DMS79 (cell line): ENCODE measurements at regions not wholly inside any gene's neighbourhood (a gene's known extent, or its start where the extent isn't known, plus 50 kb on each side); places are given as distances from the start of the nearest gene placed in this dataset.

Experiments
- DNase-seq: peaks from one replicate; lab custom pipeline; 2025; lab: John Stamatoyannopoulos, UW

DNA sequence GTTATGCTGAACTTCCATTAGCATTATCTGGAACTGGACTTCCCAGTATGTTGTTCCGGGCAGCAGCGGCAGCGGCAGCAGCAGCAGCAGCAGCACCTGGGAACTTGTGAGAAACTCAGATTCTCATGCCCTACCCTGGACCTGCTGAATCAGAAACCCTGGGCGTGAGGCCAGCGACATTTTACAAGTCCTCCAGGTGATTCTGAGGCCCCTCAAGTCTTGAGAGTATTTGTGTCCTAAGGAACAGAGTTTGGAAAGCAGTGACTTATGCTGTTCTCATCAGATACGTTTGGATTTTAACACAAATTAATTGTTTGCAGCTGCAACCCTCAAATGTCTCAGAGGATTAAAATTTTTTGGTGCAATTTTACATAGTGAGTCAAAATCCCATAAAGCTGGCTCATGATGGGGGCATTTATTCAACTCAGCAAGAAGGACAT lies 157.2 kb upstream of the KAZN start:
- peak; percentile 80 for DNase-seq

DNA sequence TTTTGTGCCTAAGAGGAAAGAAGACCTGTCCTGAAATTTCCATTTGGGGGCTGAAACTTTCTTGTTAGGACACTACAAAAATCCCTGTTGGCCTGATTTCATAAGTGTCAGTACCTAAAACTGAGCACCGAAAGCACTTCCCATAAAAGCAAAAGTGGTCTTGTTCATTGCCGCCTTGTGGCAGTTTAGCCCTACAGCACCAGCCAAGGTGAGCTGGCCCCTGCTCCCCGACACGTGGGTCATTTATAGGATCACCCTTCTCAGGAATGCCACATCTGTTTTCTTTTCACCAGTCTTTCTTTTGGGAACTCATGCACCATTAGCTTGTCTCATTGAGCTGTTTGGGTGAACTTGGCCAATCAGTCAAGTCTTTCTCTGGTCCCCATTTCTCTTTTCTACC lies 155.8 kb upstream of the KAZN start:
- no peak for DNase-seq

DNA sequence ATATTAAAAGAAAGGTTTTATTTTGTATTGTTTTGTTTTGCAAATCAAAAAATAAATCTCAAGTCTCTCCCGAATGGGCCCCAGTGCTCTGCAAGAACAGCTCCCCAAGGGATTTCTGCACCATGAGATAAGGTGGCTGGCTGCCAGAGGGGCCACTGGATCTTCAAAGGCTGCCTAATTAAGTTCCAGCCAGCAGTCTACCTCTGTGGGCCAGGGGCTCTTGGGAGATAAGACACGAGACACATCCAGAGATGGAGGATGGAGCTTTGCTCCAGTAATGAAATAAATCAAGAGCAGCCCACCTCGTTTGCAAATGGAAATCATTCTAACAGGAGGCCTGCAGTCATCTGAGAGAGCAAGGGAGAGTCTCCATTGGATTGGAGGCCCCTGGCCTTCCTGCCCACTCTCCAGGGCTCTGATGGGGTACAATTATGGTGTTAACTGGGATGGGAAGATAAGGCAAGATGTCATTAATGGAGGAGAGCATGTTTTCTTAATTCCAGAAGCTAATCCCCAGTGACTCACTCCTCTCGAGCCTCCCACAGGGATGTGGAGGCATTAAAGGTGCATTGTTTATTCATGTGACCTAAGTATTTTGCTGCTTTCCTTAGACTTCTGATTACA lies 155.2 kb upstream of the KAZN start:
- DNase-seq = no peak

DNA sequence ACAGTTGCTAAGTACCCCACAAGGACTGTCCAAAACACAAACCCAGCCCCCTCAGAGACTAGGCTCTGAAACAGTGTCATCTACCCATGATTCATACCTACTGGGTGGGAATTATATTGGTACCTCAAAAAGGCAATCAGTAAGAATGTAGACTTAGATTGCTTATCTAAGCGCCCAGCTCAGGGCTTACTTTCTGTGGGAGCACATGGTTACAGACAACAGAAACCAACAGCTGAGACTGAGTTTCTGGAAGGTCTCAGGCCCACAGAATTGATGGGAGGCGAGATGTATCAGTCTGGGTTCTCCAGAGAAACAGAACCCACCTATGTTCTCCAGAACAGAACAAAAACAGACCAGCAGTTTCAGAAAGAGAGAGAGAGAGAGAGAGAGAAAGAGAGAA lies 147.3 kb upstream of the KAZN start:
- DNase-seq = no peak

DNA sequence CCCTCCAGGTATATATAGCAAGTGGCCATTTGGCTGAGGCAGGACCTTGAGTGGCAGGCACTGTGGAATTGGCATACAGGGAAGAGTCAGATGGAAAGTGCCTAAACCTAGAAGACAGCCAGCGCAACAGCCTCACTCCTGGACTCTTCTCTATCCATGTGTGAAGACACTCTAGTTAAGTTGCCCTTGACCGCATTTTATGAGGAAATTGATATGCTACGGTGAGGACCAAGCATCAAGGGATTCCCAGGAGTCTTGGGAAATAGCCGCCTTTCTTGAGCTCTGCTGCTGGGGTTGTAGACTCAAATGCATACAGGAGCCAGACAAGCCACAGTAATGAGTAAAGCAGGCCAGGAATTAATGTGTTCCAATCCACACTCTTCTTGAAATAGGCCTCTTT lies 145.9 kb upstream of the KAZN start:
- peak; percentile 91 for DNase-seq

DNA sequence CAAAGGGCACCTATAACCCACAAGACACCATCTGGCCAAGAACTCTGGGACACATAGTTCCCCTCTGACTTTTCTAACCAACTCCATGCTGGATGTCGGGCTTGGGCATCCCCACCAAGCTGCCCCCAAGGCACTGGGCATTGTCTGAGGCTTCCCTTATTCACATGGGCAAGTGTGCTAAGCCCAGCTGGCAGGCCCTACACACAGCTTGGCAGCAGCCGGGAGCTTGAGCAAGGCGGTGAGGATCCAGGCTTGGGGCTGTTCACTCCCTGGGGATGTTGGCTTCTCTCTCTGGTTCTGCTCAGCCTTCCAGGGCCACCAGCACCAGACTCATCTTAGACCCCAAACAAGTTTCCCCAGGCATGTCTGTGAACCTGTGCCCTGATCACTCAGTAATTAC lies 138.3 kb upstream of the KAZN start:
- no peak for DNase-seq

DNA sequence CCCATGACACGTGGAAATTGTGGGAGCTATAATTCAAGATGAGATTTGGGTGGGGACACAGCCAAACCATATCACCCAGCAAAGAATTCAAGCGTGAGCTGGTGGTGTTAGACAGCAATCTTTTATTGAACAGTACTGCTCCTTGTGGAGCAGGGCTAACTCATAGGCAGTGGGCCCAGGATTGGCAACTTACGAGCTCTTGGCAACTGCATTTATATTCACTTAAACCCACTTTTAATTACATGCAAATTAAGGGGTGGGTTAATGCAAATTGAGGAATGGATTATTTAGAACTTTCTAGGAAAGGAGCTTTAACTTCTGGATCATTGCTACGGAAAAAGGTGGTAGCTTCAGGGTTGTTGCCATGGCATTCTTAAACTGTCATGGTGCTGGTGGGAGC lies 135.6 kb upstream of the KAZN start:
- no peak for DNase-seq

DNA sequence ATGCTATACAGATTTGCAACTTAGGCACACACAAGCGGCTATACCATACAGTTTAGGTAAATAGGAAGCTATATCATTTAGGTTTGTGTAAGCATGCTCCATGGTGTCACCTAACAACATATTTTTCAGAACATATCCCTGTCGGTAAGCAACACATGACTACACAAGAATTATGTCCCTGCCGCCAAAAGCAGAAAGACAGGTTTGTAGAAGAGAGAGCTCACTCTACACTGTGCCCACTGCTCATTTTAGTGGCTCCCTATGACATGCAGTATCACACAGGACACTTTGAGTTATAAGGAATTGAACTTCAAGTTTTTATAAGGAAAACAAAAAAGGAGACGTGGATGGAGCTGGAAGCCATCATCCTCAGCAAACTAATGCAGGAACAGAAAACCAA lies 132.5 kb upstream of the KAZN start:
- no peak for DNase-seq

DNA sequence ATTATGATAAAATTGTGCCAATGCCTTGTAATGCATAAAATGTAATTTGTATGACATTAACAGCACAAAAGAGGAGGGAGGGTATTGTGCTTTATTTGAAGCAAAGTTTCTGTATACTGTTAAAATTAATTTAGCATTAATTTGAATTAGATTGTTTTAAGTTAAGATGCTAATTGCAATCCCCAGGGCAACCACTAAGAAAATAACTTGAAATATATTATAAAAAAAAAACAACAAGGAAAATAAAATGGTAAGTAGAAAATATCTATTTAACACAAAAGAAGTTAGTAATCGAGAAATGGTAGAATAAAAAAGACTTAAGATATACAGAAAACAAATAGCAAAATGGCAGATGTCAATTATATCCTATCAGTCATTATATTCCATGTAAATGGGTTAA lies 131.4 kb upstream of the KAZN start:
- no peak for DNase-seq

DNA sequence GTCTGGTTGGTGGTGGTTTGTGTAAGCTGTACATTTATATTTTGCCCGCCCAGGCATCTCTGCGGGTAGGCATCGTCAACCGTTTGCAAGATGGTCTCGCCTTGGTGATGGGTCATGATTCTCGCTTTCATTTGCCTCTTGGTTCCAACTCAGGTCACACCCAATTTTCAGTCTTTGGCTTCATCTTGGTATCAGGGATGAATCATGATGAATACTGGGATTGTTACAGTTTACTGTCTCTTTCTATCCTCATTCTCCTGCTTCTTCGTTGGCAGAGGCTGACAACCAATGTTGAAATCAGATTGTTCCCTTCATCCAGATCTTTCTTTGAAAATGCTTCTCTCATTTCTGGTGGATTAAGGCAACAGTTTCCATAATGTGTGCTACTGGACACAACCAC lies 129.7 kb upstream of the KAZN start:
- no peak for DNase-seq

DNA sequence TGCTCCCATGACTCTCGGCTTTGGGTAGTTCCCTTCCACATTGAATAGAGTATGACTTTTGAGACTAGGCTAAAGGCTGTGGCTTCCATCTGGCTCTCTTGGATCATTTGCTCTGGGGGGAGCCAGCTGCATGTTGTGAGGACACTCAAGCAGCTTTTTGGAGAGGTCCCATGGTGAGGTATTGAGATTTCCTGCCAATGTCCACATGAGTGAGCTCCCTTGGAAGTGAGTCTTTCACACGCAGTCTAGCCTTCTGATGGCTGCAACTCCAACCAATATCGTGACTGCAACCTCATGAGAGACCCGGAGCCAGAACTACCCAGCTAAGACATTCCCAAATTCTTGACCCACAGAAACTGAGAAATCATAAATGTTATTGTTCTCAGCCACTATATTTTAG lies 127.7 kb upstream of the KAZN start:
- DNase-seq = no peak

DNA sequence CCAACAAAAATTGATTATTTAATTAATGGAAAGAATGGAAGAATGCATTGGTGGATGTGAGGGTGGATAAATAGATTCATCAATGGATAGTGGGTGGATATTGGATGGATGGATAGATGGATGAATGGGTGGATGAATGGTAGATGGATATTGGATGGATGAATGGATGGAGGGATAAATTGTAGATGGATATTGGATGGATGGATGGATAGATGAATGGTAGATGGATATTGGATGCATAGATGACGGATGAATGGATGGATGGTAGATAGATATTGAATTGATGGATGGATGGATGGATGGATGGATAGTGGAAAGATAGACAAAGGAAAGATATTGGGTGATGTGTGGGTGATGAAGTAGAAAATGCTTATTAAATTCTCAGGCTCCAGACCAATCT lies 123.6 kb upstream of the KAZN start:
- DNase-seq = no peak

DNA sequence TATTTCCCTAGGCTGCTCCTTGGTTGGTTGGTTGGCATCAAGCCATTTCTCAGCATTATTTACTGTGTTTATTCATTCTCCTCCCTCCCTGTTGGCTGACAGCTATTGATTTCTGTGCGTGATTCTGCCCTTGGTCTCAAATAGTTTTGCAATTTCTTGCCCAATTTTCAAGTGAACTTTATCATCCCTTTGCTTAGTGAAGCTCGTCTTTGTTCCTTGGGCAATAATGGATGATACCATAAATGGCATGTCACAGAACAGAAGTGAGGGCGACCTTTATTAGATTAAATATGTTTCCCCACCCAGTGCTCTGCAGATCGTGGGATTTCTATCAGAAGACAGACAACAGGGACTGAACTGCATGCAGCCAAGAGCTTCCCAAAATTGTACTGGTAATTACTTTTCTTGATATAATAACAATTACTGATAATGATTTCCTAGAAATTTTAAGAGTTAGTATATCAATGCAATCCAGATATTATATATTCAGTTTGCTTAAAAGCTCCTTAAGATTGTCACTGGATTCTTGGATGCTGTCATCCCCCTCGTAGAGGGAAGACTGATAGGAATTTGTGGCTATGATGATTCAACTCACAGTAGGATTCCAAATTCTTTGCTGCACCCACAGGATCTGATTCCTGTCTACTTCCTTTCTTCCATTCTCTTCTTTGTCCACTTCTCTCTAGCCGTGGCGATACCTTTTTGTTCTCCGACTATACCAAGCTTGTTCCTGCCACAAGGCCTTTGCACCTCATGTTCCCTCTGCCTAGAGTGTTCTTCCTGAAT lies 122.1 kb upstream of the KAZN start:
- no peak for DNase-seq

DNA sequence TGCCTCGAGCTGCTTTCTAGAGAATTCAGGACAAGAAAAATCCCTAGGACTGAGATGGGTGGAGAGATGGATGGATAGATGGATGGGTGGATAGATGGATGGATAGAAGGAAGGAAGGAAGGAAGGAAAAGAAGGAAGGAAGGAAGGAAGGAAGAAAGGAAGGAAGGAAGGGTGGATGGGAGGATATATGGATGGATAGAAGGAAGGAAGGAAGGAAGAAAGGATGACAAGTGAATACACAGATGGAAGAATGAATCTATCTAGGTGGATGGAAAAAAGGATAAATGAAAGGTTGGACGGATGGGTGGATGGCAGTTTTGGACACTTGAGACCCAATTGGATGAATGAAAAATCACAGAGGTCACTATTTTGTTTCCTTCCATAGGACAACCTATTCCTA lies 120.4 kb upstream of the KAZN start:
- no peak for DNase-seq

DNA sequence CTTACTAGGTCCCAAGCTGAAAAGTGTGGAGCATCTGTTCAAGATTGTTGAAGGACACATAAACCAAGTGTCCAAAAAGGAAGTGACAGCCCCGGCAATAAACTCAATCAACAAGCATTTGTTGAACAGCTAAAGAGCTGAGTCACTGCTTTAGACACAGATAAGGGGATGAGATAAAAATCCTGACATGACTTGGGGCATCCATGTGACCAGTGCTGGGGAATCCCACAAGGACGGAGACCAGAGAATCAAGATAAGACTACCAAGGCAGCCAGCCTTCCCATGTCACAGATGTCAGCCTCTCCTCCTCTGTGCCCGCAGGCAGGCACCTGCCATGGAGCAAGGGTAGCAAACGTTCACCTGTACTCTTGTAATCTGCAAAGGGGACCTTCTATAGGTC lies 118.6 kb upstream of the KAZN start:
- no peak for DNase-seq

DNA sequence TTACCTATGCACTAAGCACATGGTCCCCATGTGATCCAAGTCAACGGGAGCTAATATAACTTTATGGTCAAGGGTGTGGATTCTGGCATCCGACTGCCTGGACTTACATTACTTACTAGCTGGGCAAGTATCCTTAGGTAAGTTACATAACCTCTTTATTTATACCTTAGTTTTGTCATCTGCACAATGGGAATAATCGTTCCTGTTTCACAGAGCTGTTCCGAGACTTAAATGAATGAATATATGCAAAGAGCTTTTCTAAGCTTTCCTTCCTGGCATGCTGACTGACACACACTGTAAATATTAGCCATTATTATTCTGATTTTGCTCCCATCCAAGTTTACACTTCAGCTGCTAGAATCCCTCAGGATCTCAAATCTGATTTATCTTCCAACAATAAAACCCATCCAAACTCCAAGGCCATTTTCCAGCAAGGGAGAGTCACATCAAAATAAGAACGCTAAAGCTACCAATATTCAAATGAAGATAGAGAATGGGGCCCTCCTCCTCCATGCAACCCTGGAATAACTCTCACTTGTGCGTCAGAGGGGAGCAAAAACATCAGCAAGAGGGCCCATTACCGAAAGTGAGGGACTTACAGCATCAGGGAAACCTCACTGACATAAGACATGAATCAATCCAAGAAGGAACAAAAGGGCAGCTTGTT lies 115.6 kb upstream of the KAZN start:
- no peak for DNase-seq

DNA sequence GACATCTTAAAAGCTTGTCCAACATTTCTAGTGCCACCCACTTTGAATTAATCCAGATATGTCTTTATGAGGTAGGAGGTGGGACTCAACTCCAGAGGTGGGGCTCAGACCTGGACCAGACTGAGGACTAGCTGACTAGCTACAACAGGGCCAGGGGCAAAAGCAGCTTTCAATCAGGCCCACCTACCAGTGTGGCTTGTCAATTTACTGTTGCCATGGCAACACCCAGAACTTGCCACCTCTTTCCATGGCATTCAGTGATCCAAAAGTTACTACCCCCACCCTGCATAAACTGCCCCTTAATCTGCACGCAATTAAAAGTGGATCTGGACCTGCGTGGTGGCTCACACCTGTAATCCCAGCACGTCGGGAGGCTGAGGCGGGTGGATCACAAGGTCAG lies 113.2 kb upstream of the KAZN start:
- no peak for DNase-seq

DNA sequence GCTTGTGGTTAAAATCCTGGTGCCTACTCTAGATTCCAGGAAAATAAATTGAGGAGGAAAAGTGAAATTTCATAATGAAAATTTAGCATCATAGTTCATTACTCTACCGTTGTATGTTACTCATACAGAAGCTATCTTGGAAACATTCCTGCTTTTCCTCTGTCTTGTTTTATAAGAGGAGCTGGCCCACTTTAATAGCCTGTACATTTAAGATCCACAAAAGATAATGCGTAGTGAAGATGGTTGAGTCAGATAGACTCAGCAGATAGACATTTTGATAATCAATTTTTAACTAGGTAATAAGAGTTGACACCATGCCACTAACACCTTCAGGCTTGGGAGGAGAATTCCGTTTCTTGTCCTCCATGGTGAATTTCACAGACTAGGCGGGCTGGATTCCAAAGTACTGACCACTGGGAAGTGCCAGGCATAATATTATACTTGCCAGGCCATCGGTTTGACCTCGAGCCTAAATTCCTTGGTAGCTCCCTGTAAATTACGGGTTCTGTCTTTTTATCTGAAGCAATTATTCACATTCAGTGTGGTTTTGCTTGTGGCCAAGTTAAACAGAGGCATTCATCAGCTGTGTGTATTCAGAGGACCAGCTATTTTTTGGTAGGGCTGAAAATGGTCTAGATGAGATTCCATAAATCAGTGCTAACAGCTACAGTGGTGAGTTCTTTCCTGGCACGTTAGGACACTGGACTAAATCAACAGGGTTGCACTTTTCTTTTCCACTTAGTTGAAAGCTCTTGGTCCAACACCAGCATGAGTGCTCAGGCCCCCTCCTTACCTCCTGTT lies 111.9 kb upstream of the KAZN start:
- DNase-seq = no peak

DNA sequence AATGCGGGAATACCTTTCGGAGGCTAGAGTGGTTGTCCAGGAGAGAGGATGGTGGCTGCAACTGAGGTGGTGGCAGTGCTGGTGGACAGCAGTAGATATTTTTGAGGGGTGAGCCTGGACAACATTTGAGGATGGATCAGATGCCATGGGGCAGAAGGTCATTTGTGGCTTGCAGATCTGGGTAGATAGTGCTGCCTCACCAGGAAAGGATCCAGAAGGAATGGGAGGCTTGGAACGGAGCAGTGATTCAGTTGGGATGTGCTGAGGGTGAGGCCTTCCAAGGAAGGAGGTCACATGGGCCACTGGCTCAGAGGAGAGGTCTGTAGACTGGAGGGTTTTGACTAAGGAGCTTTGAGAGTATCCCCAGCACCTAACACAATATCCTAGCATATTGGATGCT lies 110.8 kb upstream of the KAZN start:
- DNase-seq = no peak

DNA sequence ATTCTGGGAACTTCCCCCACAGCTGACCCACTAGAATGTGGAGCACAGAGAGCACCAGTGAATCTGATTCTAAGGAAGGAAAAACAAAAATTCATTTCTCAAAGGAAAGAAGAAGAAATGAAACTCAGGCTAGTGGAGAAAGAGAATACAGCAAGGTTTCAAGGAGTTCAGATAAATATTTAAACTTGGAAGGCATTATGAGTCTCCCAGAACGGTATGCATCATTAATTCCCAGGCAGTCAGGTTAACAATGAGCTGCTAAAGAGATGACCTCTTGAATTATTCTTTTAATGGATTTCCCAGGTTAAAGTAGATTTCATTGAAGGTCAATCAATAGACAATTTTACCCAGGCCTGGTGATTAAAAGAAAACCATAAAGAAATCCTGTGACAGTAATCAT lies 103.6 kb upstream of the KAZN start:
- DNase-seq = no peak

DNA sequence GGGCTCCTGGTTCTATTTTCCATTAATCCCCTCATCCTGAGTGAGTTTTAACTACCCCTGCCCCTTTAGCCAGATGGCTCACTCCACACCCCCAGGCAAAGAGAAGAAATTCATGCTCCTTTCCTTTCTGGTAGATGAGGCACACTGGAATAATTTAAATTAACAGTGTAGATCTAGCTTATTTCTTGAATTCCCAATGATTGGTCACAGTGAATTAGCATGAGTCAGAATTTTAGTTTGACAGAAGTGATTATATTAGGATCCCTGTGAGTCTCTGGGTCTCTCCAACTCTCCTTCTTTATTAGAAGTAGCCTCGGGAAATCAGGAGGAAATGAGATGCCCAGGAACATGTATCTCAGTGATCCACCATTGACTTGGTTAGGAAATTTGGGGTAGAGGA lies 103.1 kb upstream of the KAZN start:
- no peak for DNase-seq

DNA sequence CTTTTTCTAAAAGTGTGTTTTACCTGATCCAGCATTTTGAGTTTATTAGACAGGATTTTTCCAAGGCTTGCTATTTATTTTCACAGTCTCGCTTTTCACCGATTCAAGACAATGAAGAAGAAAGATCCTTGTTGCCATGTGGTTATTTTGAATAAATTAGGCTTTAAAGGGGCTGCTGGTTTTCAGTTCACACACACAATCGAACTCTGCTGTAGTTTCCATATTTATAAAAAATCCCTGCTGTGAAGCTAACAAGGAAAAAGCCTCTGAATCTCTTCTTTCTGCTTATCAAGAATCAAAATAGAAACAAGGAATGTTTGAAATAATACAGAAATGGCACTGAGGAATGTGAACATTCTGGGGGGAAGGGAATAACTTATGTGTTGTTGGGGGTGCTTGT lies 102.5 kb upstream of the KAZN start:
- no peak for DNase-seq

DNA sequence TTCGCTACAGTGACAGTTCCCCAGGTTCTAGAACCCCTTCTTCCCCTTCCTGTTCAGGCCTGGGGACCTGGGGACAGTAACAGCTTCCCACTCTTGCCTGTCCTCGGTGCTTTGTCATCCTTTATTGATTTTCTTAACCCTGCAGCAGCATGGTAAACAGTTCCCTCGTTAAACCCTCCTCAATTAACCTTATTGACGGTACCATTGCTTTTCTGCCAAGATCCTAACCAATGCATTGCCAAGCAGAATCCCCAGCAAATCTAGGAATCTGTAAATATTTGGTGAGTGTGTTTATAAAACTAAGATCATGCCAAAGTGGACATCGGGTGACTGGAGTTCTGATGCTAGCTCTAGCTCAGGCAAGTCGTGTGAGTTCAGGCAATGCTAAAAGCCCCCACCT lies 99.6 kb upstream of the KAZN start:
- DNase-seq = no peak
